Naive thymus-derived CD8-positive, alpha-beta T cell (primary cell): ENCODE measurements at regions not wholly inside any gene's neighbourhood (a gene's known extent, or its start where the extent isn't known, plus 50 kb on each side); places are given as distances from the start of the nearest gene placed in this dataset.

ENCODE experiments used
- ATAC-seq, 2 donors: fragments of 150-1000 bp; cut with Tn5 transposase in 1 of 2; sonication (Bioruptor Pico), chemical (Tn5 transposase) in 1 of 2; 1 replicate in 1 of 2; 2 replicates in 1 of 2; pipeline ENCODE4 v1.10.0; 2021; ENCODE audit warnings: mild to moderate bottlenecking in 2 of 2, moderate library complexity in 2 of 2
- POLR2A ChIA-PET: fragments of 350-600 bp; sonication (Branson Sonifier 250); formaldehyde crosslinking; loops from one replicate; lab custom pipeline; 2021; ENCODE audit warnings: antibody characterized with exemption; lab: Charles Lee
- DNase-seq, 10 donors: peaks; one replicate each; pipeline versions ENCODE4 v3.0.0 to v3.0.0-alpha.2; 2020 to 2022
- H3K27ac Mint-ChIP-seq, 10 donors: one replicate each; pipeline ENCODE4 v1.8.0; 2020 to 2022; ENCODE audit warnings: mild to moderate bottlenecking in 10 of 10, mixed read lengths in 10 of 10, moderate library complexity in 4 of 10, inconsistent platforms in 1 of 10
- H3K27me3 Mint-ChIP-seq, 5 donors: one replicate each; pipeline ENCODE4 v1.8.0; 2021 to 2022; ENCODE audit warnings: mixed read lengths in 5 of 5
- H3K36me3 Mint-ChIP-seq, 3 donors: one replicate each; pipeline ENCODE4 v1.8.0; 2020 to 2022; ENCODE audit warnings: mixed read lengths in 3 of 3, mild to moderate bottlenecking in 2 of 3, inconsistent platforms in 1 of 3
- H3K4me1 Mint-ChIP-seq, 4 donors: one replicate each; pipeline ENCODE4 v1.8.0; 2021 to 2022; ENCODE audit warnings: mixed read lengths in 4 of 4
- H3K4me3 Mint-ChIP-seq, 10 donors: one replicate each; pipeline ENCODE4 v1.8.0; 2020 to 2022; ENCODE audit warnings: mild to moderate bottlenecking in 10 of 10, mixed read lengths in 10 of 10, moderate library complexity in 6 of 10, inconsistent platforms in 1 of 10
- H3K9me3 Mint-ChIP-seq, 9 donors: one replicate each; pipeline ENCODE4 v1.8.0; 2020 to 2022; ENCODE audit warnings: mixed read lengths in 9 of 9, mild to moderate bottlenecking in 3 of 9, inconsistent platforms in 1 of 9, moderate library complexity in 1 of 9

DNA sequence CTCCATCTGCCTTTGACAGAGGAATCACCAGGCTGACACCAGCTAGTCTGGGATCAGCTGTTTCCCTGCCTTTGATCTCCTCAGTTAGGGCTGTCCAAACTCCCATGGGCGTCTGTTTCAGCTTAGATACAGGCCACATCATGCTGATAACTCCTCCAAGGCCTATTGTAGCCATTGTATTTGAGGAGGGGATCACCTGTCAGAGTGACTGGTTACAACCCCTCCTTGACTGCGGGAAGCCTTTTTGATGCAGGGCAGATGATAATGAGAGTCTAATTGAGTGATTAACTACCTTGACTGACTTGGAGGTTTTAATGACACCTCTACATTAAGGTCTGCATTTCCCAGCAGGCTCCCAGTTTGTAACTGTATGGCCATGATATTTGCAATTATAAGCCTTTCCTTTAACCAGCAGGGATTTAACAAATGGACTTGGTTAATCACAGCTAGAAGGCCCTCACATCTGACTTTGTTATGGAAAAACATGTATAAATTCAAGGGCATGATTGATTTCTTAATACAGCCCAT is 863.5 kb downstream of the KCNJ2 start:
- Mint-ChIP-seq H3K27me3 (peaks cover 0 to 3% (median 0%) of the 10 kb centered on the region in 5 donors), H3K27ac (no peak overlapping the region), H3K4me1 (no peaks in the 10 kb centered on the region), H3K36me3 (no peaks in the 10 kb centered on the region), H3K9me3 (peaks cover 0 to 11% (median 0%) of the 10 kb centered on the region in 9 donors), H3K4me3 (no peak overlapping the region)
- ATAC-seq (no peak), DNase-seq (no peak)
- POLR2A ChIA-PET = no interaction called here

DNA sequence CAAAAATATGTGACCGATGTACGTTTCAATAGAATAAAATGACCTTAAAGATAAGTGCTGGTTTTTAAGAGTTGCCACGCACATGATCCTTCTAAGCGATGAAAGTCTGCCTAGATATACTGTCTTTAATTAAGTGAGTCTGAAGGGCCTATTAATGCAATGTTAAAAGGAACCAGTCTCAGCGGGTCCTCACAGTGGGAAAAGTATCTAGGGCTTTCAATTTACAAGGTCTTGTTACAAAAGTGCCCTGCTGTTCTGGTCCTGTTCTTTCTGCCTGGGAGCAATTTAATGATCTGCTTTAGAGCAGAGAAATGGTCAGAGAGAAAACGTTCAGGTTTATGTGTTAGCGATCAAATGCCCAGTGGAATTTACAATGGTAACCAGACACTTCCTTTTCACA is 864.0 kb downstream of the KCNJ2 start:
- H3K27ac Mint-ChIP-seq = no peak overlapping the region
- ATAC-seq (no peak), DNase-seq (no peak)
- no peaks in the 10 kb centered on the region for H3K4me1 Mint-ChIP-seq
- H3K36me3 Mint-ChIP-seq = no peaks in the 10 kb centered on the region
- peaks cover 0 to 3% (median 0%) of the 10 kb centered on the region in 5 donors for H3K27me3 Mint-ChIP-seq
- POLR2A ChIA-PET = no interaction called here
- H3K9me3 Mint-ChIP-seq = peaks cover 0 to 10% (median 0%) of the 10 kb centered on the region in 9 donors
- no peak overlapping the region for H3K4me3 Mint-ChIP-seq

DNA sequence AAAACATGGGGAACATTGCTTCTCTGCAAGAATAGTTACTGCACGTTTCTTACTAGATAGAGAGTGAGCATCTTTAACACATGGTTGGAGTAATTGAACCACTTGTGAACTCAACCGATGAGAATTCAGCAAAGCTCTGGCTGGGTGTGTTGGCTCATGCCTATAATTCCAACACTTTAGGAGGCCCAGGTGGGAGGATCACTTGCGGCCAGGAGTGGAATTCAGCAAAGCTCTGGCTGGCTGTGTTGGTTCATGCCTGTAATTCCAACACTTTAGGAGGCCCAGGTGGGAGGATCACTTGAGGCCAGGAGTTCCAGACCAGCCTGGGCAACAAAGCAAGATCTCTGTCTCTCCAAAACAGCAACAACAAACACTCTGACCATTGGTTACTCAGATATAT is 865.9 kb downstream of the KCNJ2 start:
- Mint-ChIP-seq H3K27ac (no peak overlapping the region), H3K36me3 (no peaks in the 10 kb centered on the region), H3K9me3 (peaks cover 0 to 10% (median 0%) of the 10 kb centered on the region in 9 donors), H3K4me3 (no peak overlapping the region), H3K27me3 (peaks cover 0 to 3% (median 0%) of the 10 kb centered on the region in 5 donors), H3K4me1 (no peaks in the 10 kb centered on the region)
- ATAC-seq = no peak
- POLR2A ChIA-PET = no interaction called here
- no peak for DNase-seq

DNA sequence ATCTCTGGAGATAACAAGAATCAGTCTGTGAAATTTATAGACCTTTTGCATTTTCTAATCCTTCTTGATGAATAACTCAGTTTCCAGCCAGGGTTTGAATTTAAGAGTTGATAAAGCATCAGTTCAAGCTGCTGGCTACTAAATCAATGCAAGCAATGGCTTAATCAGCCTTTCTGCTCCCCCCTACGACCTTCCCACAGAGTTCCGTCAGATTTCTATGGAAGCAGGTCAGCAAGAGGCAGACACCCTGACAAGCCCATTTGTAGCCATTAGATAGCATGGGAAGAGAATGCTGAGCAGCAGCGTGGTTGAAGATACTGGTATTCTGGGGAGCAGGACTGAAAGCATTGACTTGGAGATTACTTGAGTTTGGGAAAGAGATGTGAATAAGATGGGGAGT is 868.1 kb downstream of the KCNJ2 start:
- Mint-ChIP-seq H3K9me3 (peaks cover 0 to 5% (median 0%) of the 10 kb centered on the region in 9 donors), H3K27me3 (peaks cover 0 to 3% (median 0%) of the 10 kb centered on the region in 5 donors), H3K36me3 (no peaks in the 10 kb centered on the region), H3K4me1 (no peaks in the 10 kb centered on the region), H3K4me3 (no peak overlapping the region), H3K27ac (no peak overlapping the region)
- DNase-seq (no peak), ATAC-seq (no peak)
- POLR2A ChIA-PET = no interaction called here

DNA sequence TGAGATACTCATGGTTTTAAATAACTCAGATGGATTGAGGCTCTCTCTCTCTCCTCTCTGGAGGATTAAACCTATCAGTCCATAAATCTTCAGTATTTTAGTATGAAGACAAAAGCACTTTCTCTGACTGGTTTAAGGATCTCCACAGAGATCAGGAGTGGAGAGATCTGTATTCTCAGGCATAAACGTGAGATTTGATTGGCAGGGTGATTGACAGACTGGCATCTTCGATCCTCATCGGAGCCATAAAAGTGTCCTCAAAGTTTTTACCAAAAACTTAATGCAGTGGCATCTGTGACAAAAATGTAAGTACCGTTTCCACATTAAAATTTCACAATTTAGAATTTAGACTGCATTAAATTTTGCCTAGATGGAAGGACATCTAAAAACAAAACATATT is 870.1 kb downstream of the KCNJ2 start:
- H3K36me3 Mint-ChIP-seq = no peaks in the 10 kb centered on the region
- no peaks in the 10 kb centered on the region for H3K4me1 Mint-ChIP-seq
- H3K27ac Mint-ChIP-seq = no peak overlapping the region
- H3K9me3 Mint-ChIP-seq = peaks cover 0 to 15% (median 0%) of the 10 kb centered on the region in 9 donors
- ATAC-seq = no peak
- no peak for DNase-seq
- H3K27me3 Mint-ChIP-seq = no peaks in the 10 kb centered on the region
- POLR2A ChIA-PET = no interaction called here
- no peak overlapping the region for H3K4me3 Mint-ChIP-seq

DNA sequence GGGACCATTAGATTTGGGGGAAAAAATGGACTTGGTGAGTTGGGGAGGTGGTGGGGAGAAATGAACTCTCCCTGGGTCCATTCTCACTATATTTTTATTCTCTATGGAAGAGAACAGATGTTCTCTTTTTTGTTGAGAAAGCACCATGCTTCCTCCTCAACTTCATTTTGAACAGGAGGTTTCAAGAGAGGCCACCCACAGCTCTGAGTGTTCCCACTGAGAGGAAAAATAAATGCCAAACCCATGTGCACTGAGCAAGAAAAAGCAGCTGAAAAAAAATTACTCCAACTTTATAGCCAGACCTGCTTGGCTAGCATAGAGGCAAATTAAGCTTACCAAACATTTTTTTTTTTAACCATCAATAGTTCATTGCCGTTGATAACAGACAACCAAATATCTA is 883.6 kb downstream of the KCNJ2 start:
- H3K27ac Mint-ChIP-seq = no peak overlapping the region
- POLR2A ChIA-PET = no interaction called here
- H3K9me3 Mint-ChIP-seq = peaks cover 0 to 21% (median 10%) of the 10 kb centered on the region in 9 donors
- H3K36me3 Mint-ChIP-seq = no peaks in the 10 kb centered on the region
- no peak overlapping the region for H3K4me3 Mint-ChIP-seq
- ATAC-seq = no peak
- H3K4me1 Mint-ChIP-seq = no peaks in the 10 kb centered on the region
- DNase-seq = no peak
- peaks cover 0 to 2% (median 1%) of the 10 kb centered on the region in 5 donors for H3K27me3 Mint-ChIP-seq

DNA sequence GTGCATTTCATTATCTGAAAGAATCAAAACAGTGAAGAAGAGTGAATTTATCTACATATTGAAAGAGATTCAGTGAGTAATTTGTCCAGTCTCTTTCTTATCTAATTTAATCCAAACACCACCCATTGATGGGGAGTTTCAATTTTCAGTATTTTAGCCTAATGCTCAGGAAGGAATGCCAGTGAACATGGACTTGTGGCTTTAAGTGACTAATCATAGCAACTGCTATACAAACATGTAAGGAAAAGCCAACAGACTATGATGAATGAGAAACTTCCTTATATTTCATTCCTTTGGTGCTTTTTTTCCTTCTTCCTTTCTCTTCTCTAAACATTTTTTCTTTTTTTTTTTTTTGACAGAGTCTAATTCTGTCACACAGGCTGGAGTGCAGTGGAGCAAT is 885.8 kb downstream of the KCNJ2 start:
- no peak for DNase-seq
- ATAC-seq = no peak
- POLR2A ChIA-PET = no interaction called here
- H3K9me3 Mint-ChIP-seq = peaks cover 6 to 17% (median 10%) of the 10 kb centered on the region in 9 donors
- no peak overlapping the region for H3K27ac Mint-ChIP-seq
- H3K27me3 Mint-ChIP-seq = peaks cover 0 to 2% (median 0%) of the 10 kb centered on the region in 5 donors
- no peak overlapping the region for H3K4me3 Mint-ChIP-seq
- no peaks in the 10 kb centered on the region for H3K4me1 Mint-ChIP-seq
- H3K36me3 Mint-ChIP-seq = peaks cover 0 to 3% (median 0%) of the 10 kb centered on the region in 3 donors

DNA sequence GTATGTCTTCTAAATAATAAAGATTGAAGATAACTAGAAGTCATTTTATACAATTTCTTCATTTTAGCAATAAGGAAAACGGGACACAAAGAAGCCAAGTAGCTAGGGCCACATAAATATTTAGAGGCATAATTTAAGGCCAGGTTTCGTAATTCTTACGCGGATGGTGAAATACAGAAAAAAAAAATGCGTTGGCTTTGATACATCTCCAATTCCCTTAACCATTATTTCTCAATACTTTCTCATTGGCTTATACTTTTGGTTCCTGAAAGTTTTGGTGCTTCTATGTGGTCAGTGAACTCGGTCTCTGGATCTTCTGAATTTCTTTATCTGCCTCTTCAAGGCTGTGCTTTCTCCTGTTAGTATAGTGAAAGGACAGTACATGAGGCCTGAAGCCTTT is 888.1 kb downstream of the KCNJ2 start:
- no peaks in the 10 kb centered on the region for H3K4me1 Mint-ChIP-seq

DNA sequence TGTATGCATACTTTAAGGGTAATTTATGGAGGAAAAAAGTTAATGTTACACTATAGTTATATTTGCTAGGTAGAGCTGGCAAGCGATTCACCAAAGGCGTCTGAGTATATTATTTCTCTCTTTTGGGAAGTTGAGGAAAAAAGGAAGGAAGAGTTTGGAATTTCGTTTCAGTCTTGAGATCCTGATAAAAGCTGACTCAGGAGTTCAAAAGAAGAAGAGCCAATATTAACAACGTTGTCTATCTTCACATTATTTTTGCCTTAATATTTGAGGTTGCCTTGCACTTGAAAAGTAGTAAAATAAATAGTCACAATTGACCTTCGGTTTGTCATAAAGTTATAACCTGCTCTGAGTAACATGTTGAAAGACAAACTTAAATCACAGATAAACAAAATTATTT is 888.6 kb downstream of the KCNJ2 start:
- no peaks in the 10 kb centered on the region for H3K27me3 Mint-ChIP-seq
- POLR2A ChIA-PET = no interaction called here
- no peak overlapping the region for H3K27ac Mint-ChIP-seq
- H3K4me3 Mint-ChIP-seq = no peak overlapping the region
- no peaks in the 10 kb centered on the region for H3K4me1 Mint-ChIP-seq
- peaks cover 0 to 13% (median 0%) of the 10 kb centered on the region in 3 donors for H3K36me3 Mint-ChIP-seq
- DNase-seq (no peak), ATAC-seq (no peak)
- peaks cover 2 to 34% (median 13%) of the 10 kb centered on the region in 9 donors for H3K9me3 Mint-ChIP-seq

More for the DNA sequence above, 888.1 kb downstream of the KCNJ2 start:
- Mint-ChIP-seq H3K9me3 (peaks cover 3 to 29% (median 13%) of the 10 kb centered on the region in 9 donors), H3K4me3 (no peak overlapping the region), H3K36me3 (peaks cover 0 to 13% (median 0%) of the 10 kb centered on the region in 3 donors), H3K27me3 (no peaks in the 10 kb centered on the region), H3K27ac (no peak overlapping the region)
- DNase-seq = no peak
- ATAC-seq = no peak
- POLR2A ChIA-PET = no interaction called here

DNA sequence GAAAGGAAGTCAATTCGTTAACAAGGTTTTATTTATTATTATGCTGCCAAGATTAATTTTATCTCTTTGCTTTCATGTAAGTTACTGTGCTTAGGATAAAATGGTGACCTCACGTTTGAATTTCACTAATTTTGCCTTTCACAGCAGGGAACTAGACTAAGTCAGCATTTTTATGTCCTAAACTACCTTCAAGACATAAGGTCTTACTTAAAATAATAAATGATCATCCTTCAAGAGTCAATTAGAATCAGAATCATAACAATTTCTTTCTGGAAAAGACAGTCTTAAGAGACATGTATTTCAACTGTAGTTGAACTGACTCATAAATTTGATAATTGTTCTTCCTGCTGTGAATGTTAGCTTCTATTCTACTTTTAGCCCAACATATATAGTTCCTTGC is 893.8 kb downstream of the KCNJ2 start:
- POLR2A ChIA-PET = no interaction called here

DNA sequence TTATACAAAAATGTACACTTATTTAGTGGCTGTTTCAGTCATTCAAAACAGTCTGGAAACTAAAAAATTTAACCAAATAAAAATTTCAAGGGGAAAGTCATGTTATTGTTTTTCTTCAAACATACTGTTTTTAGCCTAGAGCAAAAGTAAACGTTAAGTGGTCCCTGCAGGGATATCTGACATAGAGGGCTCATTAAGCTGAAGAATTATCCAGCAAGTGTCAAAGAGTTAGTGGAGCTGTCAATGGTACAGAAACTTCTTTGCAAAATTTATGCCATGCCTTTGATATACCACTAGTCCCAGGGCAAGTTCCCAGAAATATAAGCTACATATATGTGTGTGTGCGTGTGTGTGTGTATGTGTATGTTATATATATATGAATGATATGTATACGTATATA is 894.2 kb downstream of the KCNJ2 start:
- H3K9me3 Mint-ChIP-seq = peaks cover 0 to 45% (median 8%) of the 10 kb centered on the region in 9 donors
- peaks cover 0 to 13% (median 0%) of the 10 kb centered on the region in 3 donors for H3K36me3 Mint-ChIP-seq
- POLR2A ChIA-PET = no interaction called here
- H3K4me1 Mint-ChIP-seq = no peaks in the 10 kb centered on the region
- DNase-seq (no peak), ATAC-seq (no peak)
- H3K4me3 Mint-ChIP-seq = no peak overlapping the region
- no peak overlapping the region for H3K27ac Mint-ChIP-seq
- H3K27me3 Mint-ChIP-seq = no peaks in the 10 kb centered on the region

More for the DNA sequence above, 893.8 kb downstream of the KCNJ2 start:
- Mint-ChIP-seq H3K27me3 (no peaks in the 10 kb centered on the region), H3K4me3 (no peak overlapping the region), H3K9me3 (peaks cover 0 to 45% (median 8%) of the 10 kb centered on the region in 9 donors), H3K27ac (no peak overlapping the region), H3K36me3 (peaks cover 0 to 13% (median 0%) of the 10 kb centered on the region in 3 donors), H3K4me1 (no peaks in the 10 kb centered on the region)
- ATAC-seq (no peak), DNase-seq (no peak)

DNA sequence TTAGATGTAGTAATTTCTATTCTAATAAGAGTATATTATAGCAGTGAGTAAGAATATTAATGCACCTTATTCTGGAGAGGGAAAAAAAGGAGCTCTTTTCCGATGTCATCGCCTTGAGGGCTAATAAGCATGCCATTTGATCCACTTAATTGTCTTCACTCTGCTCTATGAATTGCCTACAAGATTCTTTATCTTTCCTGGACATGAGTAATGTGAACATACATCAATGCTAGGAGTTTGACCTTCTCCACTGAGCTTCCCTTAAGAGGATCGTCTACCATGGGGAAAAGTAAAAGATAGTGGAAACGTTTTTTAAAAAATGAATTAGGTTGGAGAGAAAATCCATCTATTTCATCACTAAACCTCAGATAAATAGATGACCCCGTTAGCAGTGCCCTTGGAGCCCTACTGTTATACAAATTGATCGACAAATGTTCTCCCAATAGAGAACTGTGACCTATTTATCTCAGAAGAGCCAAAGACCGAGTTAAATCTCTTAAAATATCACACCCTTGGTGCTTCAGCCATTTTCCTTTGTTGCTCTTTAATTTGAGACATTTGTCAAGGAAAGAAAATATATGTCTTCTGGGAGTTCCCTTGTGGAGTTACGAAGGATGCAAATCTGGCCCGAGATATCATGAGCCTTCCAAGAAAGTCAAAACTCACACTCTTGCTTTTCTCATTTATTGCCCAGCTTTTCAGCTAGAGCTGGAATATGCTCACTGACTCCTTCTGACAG is 898.5 kb downstream of the KCNJ2 start:
- DNase-seq = no peak
- Mint-ChIP-seq H3K9me3 (peaks cover 0 to 13% (median 2%) of the 10 kb centered on the region in 9 donors), H3K4me3 (no peak overlapping the region), H3K4me1 (no peaks in the 10 kb centered on the region), H3K27ac (no peak overlapping the region), H3K27me3 (no peaks in the 10 kb centered on the region), H3K36me3 (no peaks in the 10 kb centered on the region)
- POLR2A ChIA-PET = no interaction called here
- no peak for ATAC-seq

DNA sequence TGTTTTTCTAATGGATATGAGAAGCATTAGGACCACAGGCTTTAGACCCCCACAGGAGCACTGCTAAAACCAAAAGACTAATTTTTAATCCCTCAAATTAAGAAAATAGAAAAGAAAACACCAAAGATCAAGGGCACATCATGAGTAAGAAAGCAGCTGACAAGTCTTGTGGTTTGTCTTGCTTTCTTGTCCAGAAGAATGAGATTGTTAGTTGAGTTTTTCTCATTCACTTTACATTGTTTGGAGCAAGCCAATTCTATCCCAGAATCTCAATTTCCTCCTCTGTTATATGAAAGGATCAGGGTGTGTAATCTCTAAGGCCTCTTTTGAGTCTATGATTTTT is 899.0 kb downstream of the KCNJ2 start:
- DNase-seq = no peak
- no peak for ATAC-seq
- Mint-ChIP-seq H3K27me3 (no peaks in the 10 kb centered on the region), H3K4me1 (no peaks in the 10 kb centered on the region), H3K36me3 (no peaks in the 10 kb centered on the region), H3K9me3 (peaks cover 0 to 13% (median 2%) of the 10 kb centered on the region in 9 donors), H3K4me3 (no peak overlapping the region), H3K27ac (no peak overlapping the region)
- POLR2A ChIA-PET = no interaction called here
